ENCODE measurements at regions not wholly inside any gene's neighbourhood (a gene's known extent, or its start where the extent isn't known, plus 50 kb on each side); places are given as distances from the start of the nearest gene placed in this dataset.

GRCh38 chr6:44620922-44621321 lies 233.4 kb downstream of the CDC5L start:
- TF ChIP-seq CTCF (IDR thresholded peaks at IDR 0.05) (no peak), POLR2A (IDR thresholded peaks at IDR 0.05) (no peak)
